GM18519 (cell line): ENCODE measurements at regions not wholly inside any gene's neighbourhood (a gene's known extent, or its start where the extent isn't known, plus 50 kb on each side); places are given as distances from the start of the nearest gene placed in this dataset.
"Not testable (repeated sequence)": the region's sequence is repeated elsewhere in the genome, so short reads cannot be mapped to it uniquely, and the experiment has no call there.

Experiments used
- ATAC-seq: cut with Tn5 transposase; IDR thresholded peaks from one replicate; pipeline ENCODE4 v1.9.1; 2021; ENCODE audit warnings: mild to moderate bottlenecking, moderate library complexity; ENCODE audit not compliant: unreplicated experiment, low FRiP score

DNA sequence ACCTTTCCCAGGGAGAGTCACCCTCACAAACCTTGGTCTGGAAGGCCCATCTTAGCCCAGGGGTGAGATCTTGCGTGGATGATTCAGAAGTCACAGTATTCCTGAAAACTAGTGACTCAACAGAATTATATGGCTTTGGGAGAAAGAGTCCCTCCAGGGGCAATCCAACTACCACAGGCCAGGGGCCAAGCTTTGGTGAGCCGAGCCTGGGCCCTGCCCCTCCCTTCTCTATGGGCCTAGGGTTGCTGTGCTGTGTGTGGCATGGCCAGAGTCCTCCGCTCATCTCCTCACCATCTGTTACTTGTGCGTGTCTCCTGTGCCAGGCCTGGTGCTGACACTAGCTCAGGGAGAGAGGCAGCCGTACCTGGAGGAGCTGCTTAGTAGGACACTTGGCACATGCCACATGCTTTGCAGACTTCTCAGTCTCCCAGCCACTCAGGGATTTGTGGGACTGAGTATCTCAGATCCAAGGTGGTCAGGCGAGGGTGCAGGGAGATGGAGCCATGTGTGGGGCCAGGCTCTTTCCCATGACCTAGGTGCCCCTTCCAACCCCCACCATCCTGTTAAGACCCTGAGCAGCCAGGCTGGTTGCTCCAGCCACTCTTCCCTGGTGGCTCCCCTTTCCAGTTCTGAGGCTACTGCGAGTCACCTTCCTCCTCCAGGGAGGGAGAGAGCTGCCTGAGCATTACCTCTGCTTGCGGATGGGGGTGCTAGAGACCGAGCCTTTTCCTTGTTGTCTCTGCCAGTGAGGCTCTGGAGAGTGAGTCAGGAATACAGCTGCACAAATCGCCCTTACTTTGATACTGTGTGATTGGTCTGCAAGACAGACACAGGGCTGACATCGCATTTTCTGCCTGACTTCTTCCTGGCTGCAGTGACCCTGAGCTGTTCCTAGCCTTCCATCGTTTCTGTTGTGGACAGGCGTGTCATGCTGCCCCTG lies 94.1 kb downstream of the SLC25A47 start:
- no peak for ATAC-seq

DNA sequence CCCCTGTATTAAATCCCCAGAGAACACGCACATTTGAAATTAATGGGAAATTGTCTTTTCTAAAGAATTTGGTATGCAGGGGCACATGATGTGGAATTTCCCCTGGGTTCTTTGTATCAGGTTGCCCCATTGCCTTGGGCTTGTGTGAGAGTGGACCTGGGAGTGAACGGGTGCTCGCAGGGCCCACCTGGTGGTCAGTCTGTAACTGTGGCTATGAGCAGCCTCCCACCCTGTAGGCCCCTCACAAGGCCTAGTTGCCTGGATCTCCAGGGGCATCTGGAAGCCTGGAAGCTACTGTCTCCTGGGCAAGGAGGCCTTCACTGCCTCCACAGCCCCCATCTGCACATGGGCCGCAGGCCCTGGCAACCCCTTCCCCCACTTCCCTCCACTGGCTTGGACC lies 96.7 kb downstream of the SLC25A47 start:
- no peak for ATAC-seq

DNA sequence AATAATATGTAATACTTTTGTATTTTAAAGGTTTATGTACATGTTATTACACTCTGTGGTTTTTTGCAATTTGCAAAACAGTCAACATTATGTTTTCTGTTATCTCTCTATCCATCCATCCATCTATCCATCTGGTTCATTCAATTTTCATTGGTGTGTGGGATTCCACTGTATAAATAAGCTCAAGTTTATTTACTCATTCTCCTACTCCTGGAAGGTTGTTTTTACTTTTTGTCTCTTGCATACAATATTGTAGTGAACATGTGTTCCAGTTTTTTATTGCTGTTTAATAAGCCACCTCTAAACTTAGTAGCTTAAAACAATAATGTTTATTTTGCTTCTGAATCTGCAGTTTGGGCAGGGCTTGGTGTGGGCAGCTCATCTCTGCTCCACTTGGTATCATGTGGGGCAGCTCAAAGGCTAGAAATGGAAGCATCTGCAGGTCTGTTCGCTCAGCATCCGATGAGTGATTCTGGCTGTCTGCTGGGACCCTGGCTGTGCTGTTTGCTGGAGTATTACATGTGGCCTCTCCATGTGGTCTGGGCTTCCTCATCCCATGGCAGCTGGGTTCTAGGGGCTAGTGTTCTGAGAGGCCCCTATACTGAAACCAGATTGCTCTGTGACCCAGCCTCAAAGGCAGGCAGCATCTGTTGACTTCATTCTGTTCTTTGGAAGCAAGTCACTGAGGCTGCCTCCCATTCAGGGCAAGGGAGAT lies 98.8 kb downstream of the SLC25A47 start:
- no peak for ATAC-seq

DNA sequence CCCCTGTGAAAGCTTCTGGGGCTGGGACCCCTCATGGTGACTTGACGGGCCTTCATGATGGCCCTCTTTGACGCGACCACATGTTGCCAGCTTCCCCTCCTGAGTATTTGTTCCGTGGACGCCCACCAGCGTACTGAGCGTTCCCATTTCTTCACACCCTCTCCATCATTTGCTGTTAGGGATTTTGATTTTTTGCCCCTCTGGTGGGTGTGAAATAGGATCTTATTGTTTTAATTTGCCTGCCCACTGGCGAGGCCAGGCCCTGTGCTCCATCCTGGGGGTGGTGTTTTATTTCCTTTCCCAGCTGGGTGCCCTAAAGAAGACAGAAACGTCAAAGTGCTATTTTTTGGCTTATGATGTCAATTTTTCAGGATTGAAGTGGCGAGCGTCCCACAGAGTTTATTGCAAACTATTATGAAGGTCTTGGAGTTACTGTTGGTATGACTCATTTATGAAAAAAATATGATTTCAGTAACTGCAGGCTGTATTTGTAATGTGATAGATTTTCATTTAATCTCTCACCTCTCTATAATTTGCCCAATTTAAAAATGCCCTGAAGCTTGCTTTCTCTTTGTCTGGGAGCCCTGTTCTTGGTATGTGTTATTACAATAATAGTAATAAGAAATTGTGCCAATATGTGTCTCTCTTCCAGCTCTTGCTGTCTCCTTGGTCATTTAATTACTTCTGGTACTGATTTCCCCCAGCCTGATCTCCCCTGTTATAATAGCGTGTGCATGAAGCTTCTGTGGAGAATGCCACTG lies 99.6 kb downstream of the SLC25A47 start:
- no peak for ATAC-seq

DNA sequence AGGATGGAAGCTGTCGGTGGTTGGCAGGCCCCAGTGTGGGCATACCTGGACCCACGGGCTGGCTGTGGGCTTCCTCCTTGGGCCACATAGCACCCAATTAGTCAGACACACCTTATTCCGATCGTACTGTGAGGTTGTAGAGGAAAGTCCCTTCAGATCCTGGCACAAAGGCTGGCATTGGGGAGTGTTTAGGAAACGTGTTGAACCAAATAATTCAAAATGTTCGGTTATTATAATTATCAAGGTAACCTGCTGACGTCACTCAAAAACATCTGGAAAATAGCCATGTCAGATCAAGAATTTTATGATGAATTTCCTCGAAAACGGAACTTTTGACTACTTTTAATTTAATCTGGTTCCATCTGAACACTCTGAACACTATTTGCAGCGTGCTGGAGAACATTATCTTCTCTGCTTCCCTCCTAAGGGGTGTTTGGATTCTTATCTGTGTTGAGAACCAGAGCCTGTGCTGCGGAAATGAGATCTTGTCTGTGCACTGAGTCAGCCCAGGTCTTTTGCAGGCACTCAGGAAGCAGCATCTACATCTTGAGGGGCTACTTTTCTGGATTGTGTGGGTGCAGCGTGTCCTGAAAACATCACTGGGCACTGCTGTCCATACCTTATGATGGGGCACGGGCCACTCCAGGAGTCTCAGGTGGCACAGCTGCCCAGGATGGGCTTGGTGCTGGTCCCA lies 100.3 kb downstream of the SLC25A47 start:
- ATAC-seq, result no peak

DNA sequence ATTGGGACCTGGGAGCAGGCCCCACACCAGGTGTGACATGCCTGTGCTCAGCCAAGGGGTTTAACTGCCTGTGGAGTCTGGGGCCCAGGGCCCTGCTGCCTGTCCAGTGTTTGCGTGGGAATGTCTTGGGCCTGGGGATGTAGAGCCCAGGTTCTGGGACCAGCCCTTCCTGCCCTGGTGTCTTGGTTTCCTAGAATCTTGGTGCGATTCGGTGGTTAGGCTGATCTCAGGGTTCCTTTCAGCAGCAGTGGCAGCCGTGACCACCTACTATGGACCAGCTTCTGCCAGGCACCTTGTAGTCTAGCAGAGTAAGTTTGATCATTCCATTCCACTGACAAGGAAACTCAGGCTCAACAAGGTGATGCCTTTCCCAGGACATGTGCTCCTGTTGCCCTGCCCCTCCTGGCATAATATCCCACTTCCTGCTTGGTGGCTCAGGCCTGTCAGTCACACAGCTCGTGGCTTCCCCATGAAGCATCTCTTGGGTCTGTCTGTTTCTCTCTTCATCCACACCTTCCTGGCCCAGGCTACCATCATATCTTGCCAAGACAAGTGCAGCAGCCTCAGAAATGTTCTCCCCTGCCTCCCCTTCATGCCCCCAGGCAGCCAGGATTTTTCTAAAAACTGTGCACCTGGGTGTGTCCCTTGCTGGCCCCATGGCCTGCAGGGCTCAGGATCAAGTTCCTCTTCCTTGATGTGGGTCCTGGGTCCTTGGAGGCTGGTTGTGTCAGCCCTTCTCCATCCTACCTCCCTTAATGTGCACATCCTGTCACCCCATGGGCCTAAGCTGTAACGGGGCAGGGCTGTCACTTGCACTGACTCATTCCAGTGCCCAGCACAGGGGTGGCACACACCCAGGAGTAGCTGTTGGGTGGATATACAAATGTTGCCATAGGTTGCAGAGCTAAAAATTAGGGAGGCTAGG lies 101.6 kb downstream of the SLC25A47 start:
- ATAC-seq, result no peak

DNA sequence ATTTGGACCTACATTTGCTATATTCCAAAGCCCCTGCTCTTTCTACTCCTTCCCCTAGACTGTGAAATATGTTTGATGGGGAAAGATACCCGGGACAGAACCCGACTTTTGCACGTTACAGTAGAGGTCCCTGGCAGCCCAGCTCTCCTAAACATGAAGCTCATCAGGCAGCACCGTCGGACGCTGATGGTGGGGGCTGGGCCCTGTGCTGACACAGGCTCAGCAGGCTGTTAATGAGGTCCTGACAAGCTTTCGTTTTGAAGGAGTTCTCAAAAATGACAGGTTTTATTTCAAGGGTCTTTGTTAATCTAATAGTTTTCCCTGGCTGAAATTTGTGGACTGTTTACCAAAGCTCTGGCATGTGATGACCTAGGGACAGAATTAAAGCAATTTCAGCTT lies 102.3 kb downstream of the SLC25A47 start:
- no peak for ATAC-seq

DNA sequence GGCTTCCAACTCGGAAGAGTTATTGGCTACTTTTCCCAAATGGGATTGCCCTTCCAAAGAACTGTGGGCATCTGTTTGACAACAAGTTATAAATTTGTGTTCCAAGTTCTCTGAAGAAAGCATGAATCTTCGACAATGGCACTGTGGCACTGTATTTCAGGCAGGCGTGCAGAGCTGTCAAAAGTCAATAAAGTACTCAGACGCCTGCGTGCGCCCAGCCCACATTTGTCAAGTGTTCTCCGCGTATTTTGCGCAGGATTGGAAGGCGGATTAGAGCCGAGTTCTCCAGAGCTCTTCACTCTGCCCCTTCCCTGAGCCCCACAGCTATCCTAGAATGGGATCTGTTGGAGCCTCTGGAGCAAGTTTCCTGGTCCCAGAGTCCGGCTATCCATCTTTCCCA lies 103.2 kb downstream of the SLC25A47 start:
- no peak for ATAC-seq

DNA sequence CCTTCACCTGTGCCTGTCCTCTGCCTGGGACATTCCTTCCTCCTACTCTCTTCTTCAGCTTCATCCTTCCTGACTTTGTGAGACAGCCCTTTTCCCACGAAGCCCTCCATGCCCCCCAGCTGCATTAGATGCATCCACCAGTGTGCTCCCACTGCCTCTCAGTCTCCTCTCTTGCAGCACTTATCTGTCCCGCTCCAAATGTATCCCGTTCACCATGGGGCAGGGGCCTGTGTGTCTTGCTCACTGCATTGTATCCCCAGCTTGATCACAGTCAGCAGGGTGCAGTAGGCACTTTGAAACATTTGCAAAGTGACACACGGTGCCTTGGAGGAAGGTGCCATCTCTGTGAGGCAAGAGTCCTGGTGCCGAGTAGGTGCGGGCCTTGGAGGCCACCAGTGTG lies 104.0 kb downstream of the SLC25A47 start:
- ATAC-seq, result no peak

DNA sequence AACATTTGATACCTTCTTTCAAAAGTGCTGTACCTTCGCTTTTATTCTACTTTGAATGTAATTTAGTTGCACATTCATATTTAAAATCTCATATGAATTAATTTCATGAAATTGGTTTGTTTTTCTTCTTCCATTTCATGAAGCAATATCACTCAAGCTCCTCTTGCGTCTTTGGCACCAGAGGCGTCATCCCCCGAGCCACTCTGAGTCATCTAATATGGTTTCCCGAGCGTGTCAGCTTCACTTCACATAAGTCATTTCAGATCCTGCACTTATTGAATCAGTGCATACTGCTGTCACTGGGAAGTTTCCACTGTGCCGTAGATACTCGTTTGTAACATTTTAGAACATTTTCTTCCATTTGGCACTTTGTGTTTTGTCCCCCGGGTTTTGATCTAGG lies 105.6 kb downstream of the SLC25A47 start:
- ATAC-seq, result no peak

DNA sequence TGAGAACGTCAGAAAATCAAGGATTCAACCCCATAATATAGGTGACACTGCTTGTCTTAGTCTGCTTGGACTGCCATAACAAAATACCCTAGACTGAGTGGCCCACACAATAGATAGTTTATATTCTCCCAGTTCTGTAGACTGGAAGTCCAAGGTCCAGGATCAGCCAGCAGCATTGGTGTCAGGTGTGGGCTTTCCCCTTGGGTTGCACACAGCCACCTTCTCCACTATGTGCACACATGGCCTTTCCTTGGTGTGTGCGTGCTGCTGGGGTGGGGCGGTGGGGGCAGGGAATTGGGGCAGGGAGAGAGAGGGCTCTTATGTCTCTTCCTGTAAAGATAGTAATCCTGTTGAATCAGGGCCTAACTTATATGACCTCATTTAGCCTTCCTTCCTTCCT lies 106.4 kb downstream of the SLC25A47 start:
- ATAC-seq, result no peak

DNA sequence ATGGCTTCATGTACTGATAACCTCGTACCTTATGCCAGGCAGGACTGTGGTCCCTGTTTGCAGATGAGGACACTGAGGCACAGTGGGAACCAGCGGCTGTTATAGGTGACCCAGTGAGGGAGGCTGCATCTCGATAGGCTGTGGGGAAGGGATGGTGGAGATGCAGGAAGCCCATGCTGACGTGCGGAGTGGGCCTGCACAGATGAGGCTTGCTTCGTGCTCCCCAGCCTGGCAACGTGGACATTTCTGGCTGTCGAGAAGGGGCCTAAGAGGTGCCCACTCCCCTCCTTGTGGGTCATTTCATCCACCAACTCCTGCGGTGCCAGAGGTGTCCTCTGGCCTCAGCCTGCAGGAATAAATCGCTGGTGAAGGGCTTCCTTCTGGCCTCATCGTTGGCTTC lies 107.4 kb downstream of the SLC25A47 start:
- ATAC-seq, result no peak

DNA sequence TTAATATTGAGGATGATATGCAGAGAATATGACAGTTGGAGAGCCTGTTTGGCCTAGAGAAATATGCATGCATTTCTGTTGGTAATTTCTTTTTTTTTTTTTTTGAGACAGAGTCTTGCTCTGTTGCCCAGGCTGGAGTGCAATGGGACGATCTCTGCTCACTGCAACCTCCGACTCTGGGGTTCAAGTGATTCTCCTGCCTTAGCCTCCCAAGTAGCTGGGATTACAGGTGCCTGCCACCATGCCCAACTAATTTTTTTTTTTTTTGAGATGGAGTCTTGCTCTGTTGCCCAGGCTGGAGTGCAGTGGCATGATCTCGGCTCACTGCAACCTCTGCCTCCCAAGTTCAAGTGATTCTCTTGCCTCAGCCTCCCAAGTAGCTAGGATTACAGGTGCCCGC lies 108.3 kb downstream of the SLC25A47 start:
- ATAC-seq, result not testable (repeated sequence)

DNA sequence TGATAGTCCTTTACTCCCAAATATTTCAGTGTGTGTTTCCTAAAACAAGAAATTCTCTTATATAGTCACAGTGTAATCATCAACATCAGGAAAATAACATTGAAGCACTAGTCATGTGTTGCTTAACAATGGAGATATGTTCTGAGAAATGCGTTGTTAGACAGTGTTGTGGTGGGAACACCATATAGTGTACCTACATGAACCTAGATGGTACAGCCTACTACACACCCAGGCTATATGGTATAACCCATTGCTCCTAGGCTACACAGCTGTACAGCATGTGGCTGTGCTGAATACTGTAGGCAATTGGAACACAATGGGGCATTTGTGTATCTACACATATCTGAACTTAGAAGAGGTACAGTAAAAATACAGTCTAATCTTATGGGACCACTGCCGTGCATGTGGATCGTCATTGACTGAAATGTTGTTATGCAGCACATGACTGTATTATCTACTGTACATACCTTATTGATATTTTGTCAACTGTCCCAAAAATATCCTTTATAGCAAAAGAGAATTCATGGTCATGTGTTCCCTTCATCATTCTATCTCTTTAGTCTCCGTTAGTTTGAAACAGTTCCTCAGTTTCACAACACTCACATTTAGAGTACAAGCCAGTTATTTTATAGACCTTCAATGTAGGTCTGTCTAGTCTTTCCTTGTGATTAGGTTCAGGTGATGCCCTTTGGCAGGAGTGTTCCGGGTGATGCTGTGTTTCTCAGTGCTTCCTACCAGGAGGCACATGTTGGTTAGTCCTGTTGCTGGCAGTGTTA lies 109.7 kb downstream of the SLC25A47 start:
- no peak for ATAC-seq

DNA sequence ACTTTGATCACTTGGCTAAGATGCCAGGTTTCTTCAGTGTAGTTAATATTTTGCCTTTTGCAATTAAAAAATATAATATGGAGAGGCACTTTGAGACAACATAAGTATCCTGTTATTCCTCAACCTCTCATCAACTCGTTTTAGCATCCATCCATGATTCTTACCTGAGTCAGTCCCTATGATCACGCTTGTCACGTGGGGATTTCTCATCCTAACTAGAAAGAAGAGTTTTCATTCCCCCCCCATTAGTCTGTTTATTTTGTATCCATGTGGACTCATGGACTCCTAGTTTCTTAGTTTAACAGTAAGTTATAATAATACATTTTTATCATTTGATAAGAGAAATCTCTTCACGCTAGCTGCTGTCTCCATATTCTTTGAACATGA lies 110.3 kb downstream of the SLC25A47 start:
- no peak for ATAC-seq

DNA sequence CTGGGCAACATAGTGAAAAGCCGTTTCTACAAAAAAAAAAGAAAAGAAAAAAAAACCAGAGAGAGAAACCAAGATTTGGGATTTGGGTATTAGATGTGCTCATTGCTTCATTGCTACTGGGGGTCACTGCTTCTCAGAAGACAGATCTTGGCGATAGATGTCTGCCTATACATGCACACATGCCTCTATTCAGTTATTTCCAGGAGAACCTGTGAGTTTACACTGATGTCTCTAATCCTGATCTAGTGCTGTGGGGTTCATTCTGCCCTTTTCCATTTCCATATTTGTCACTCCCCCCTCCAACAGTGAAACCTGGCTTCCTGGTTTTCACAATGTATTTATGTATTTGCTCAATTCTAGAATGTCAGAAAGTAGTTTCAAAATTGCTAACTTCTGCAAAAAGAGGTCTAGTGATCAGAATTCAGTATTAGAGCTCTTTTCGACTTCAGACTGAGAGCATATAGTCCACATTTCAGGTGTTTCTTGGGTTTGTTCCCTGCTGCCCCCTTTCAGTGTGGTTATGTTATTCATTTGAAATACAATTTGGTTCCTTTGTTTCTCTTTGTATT lies 111.0 kb downstream of the SLC25A47 start:
- ATAC-seq, result no peak

DNA sequence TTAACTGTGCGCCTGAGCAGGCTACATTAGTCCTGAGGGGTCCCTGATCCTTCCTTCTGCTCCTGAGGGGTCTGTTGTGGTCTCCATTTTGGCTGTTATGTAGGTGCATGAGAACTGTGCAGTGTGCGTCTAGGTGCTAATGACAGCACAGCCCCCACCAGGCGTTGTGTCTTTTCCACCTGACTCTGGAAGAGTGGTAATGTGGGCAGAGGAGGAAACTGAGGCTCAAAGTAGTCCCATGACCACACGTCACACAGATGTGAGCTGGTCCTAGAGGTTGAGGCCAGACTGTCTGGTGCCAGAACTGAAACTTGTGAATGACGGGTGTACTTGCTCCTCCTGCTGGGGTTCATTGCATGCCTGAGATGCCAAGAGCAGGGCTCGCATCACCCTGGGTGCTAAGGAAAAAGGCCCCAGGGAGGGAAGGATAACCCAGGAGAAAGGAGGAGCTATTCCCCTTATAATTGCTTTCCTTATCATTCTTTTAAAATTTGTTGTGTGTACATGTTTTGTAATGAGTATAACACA lies 111.8 kb downstream of the SLC25A47 start:
- no peak for ATAC-seq

DNA sequence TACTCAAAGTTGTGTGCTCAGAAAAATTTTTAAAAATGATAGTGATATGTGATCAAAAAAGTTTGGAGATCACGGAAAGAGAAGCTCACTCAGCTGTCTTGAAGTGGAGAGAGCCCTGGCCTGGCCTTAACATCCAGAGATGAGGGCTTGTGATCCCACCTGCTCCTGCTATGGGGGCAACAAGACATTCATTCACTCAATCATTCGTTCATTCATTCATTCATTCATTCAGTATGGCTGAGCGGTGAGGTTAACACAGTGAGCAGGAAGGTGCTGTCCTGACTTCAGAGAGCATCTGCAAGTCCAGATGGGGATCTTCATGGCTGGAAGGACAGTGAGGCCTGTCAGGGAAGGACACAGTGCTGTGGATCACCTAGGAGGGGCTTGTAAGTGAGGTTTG lies 112.3 kb downstream of the SLC25A47 start:
- no peak for ATAC-seq
